Upper lobe of left lung (tissue), 4 donors: ENCODE measurements at regions not wholly inside any gene's neighbourhood (a gene's known extent, or its start where the extent isn't known, plus 50 kb on each side); places are given as distances from the start of the nearest gene placed in this dataset.
A peak's percentile ranks its signal among the peaks of the same experiment; 100 is the strongest.

ENCODE experiments used
- EP300 ChIP-seq, 4 donors: sonication (generic); formaldehyde crosslinking; IDR thresholded peaks; one replicate each; pipeline ENCODE4 v1.5.1; 2017; ENCODE audit warnings: antibody characterized with exemption in 4 of 4, control low read depth in 2 of 4
- POLR2AphosphoS5 ChIP-seq, 2 donors: sonication (generic); formaldehyde crosslinking; IDR thresholded peaks; one replicate each; pipeline ENCODE4 v1.5.1; 2017; ENCODE audit warnings: antibody characterized with exemption in 2 of 2
- TF ChIP-seq, protein P1 (sequence below), 6 experiments: fragments of 450-650 bp in 4 of 6; fragments of 200-600 bp in 2 of 6; sonication (generic) in 2 of 6; IDR thresholded peaks; one replicate each; pipeline ENCODE4 v1.5.1; 2016 to 2019; ENCODE audit warnings: antibody characterized with exemption in 6 of 6

- TF ChIP-seq POLR2AphosphoS5 (IDR thresholded peaks at IDR 0.05) (no peak), EP300 (IDR thresholded peaks at IDR 0.05) (no peak)
- TF ChIP-seq, protein P1, sequence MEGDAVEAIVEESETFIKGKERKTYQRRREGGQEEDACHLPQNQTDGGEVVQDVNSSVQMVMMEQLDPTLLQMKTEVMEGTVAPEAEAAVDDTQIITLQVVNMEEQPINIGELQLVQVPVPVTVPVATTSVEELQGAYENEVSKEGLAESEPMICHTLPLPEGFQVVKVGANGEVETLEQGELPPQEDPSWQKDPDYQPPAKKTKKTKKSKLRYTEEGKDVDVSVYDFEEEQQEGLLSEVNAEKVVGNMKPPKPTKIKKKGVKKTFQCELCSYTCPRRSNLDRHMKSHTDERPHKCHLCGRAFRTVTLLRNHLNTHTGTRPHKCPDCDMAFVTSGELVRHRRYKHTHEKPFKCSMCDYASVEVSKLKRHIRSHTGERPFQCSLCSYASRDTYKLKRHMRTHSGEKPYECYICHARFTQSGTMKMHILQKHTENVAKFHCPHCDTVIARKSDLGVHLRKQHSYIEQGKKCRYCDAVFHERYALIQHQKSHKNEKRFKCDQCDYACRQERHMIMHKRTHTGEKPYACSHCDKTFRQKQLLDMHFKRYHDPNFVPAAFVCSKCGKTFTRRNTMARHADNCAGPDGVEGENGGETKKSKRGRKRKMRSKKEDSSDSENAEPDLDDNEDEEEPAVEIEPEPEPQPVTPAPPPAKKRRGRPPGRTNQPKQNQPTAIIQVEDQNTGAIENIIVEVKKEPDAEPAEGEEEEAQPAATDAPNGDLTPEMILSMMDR (IDR thresholded peaks at IDR 0.05) = peak in 1 of 6 experiments; percentile 19
These were observed 91.4 kb upstream of the RANBP6 start for GRCh38 chr9:6106711-6107339.
